HFFc6 (cell line): ENCODE measurements at regions not wholly inside any gene's neighbourhood (a gene's known extent, or its start where the extent isn't known, plus 50 kb on each side); places are given as distances from the start of the nearest gene placed in this dataset.

Experiments
- DNase-seq: peaks from one replicate; pipeline ENCODE4 v3.0.0-alpha.2; 2018
- H3K27ac Mint-ChIP-seq: 2 replicates; pipeline ENCODE4 v1.8.0; 2020; ENCODE audit warnings: mild to moderate bottlenecking, mixed read lengths
- H3K27me3 Mint-ChIP-seq: 2 replicates; pipeline ENCODE4 v1.8.0; 2021; ENCODE audit warnings: mild to moderate bottlenecking, moderate library complexity, mixed read lengths; ENCODE audit not compliant: insufficient read depth
- H3K36me3 Mint-ChIP-seq: 2 replicates; pipeline ENCODE4 v1.8.0; 2021; ENCODE audit warnings: low read depth, mixed read lengths
- H3K4me1 Mint-ChIP-seq: 2 replicates; pipeline ENCODE4 v1.8.0; 2020; ENCODE audit warnings: low read depth, mixed read lengths
- H3K4me3 Mint-ChIP-seq: 2 replicates; pipeline ENCODE4 v1.8.0; 2020; ENCODE audit warnings: mild to moderate bottlenecking, moderate library complexity, mixed read lengths
- H3K9me3 Mint-ChIP-seq: 2 replicates; pipeline ENCODE4 v1.8.0; 2020; ENCODE audit warnings: mild to moderate bottlenecking, mixed read lengths
- CTCF ChIP-seq: fragments of 200-600 bp; sonication (generic); IDR thresholded peaks from 2 replicates; pipeline ENCODE4 v1.5.0; 2021; ENCODE audit warnings: antibody characterized with exemption, mild to moderate bottlenecking

GRCh38 chr5:175598774-175599173, 59.1 kb upstream of the HRH2 start:
- no peak overlapping the region for H3K27ac Mint-ChIP-seq
- peaks cover 31% of the 10 kb centered on the region for H3K9me3 Mint-ChIP-seq
- no peaks in the 10 kb centered on the region; the same call in none of the 2 replicates for H3K27me3 Mint-ChIP-seq
- no peaks in the 10 kb centered on the region for H3K4me1 Mint-ChIP-seq
- H3K4me3 Mint-ChIP-seq: no peak overlapping the region
- DNase-seq: no peak
- TF ChIP-seq CTCF: no peak
- no peaks in the 10 kb centered on the region for H3K36me3 Mint-ChIP-seq

- Mint-ChIP-seq H3K4me3 (no peak overlapping the region), H3K27ac (no peak overlapping the region), H3K27me3 (no peaks in the 10 kb centered on the region; the same call in none of the 2 replicates), H3K9me3 (peaks cover 32% of the 10 kb centered on the region), H3K36me3 (no peaks in the 10 kb centered on the region), H3K4me1 (no peaks in the 10 kb centered on the region)
- TF ChIP-seq CTCF: no peak
- no peak for DNase-seq
Measured at GRCh38 chr5:175599210-175599609, 58.7 kb upstream of the HRH2 start.

GRCh38 chr5:175603987-175604739, 53.7 kb upstream of the HRH2 start:
- H3K27me3 Mint-ChIP-seq: no peaks in the 10 kb centered on the region; the same call in 1 of the 2 replicates
- no peak overlapping the region for H3K27ac Mint-ChIP-seq
- no peak for DNase-seq
- no peaks in the 10 kb centered on the region for H3K4me1 Mint-ChIP-seq
- peaks cover 35% of the 10 kb centered on the region for H3K9me3 Mint-ChIP-seq
- H3K4me3 Mint-ChIP-seq: no peak overlapping the region
- TF ChIP-seq CTCF: no peak
- H3K36me3 Mint-ChIP-seq: no peaks in the 10 kb centered on the region

GRCh38 chr5:175606409-175606808, 51.5 kb upstream of the HRH2 start:
- H3K4me1 Mint-ChIP-seq: no peaks in the 10 kb centered on the region
- H3K27me3 Mint-ChIP-seq: no peaks in the 10 kb centered on the region
- H3K9me3 Mint-ChIP-seq: peaks cover 55% of the 10 kb centered on the region
- peaks cover 5% of the 10 kb centered on the region for H3K36me3 Mint-ChIP-seq
- no peak for DNase-seq
- no peak overlapping the region for H3K4me3 Mint-ChIP-seq
- TF ChIP-seq CTCF: no peak
- no peak overlapping the region for H3K27ac Mint-ChIP-seq
